ENCODE measurements at regions not wholly inside any gene's neighbourhood (a gene's known extent, or its start where the extent isn't known, plus 50 kb on each side); places are given as distances from the start of the nearest gene placed in this dataset.
"Not testable (repeated sequence)": the region's sequence is repeated elsewhere in the genome, so short reads cannot be mapped to it uniquely, and the experiment has no call there.

GRCh38 chr7:17407229-17407628, 108.8 kb downstream of the AHR start:
- POLR2A ChIA-PET: no interaction called here
- no peak for TF ChIP-seq FOXM1 (IDR thresholded peaks at IDR 0.05; ENCODE audit: borderline replicate concordance)
- TF ChIP-seq L3MBTL2 (conservative IDR thresholded peaks at IDR 0.05): no peak
- no peak for TF ChIP-seq ELF4 (IDR thresholded peaks at IDR 0.05)
- TF ChIP-seq FOXK2 (IDR thresholded peaks at IDR 0.05): no peak
- no peak for TF ChIP-seq TARDBP (IDR thresholded peaks at IDR 0.05)
- no peak for TF ChIP-seq FOXA1 (IDR thresholded peaks at IDR 0.05)
- no peak for TF ChIP-seq ZNF384 (IDR thresholded peaks at IDR 0.05)
- no peak for TF ChIP-seq ARNT (IDR thresholded peaks at IDR 0.05)
- no peak for TF ChIP-seq SUZ12 (IDR thresholded peaks at IDR 0.05)
- no peak for TF ChIP-seq LEF1 (IDR thresholded peaks at IDR 0.05; ENCODE audit: borderline replicate concordance)
- TF ChIP-seq SP1 (IDR thresholded peaks at IDR 0.05): no peak
- TF ChIP-seq HDGF (IDR thresholded peaks at IDR 0.05; ENCODE audit: borderline replicate concordance): no peak
- TF ChIP-seq, protein P1, sequence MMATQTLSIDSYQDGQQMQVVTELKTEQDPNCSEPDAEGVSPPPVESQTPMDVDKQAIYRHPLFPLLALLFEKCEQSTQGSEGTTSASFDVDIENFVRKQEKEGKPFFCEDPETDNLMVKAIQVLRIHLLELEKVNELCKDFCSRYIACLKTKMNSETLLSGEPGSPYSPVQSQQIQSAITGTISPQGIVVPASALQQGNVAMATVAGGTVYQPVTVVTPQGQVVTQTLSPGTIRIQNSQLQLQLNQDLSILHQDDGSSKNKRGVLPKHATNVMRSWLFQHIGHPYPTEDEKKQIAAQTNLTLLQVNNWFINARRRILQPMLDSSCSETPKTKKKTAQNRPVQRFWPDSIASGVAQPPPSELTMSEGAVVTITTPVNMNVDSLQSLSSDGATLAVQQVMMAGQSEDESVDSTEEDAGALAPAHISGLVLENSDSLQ (IDR thresholded peaks at IDR 0.05): no peak
- TF ChIP-seq BHLHE40 (IDR thresholded peaks at IDR 0.05; ENCODE audit: borderline replicate concordance): no peak
- TF ChIP-seq NFRKB (IDR thresholded peaks at IDR 0.05): no peak
- TF ChIP-seq CTBP1 (IDR thresholded peaks at IDR 0.05; ENCODE audit: borderline replicate concordance): no peak

GRCh38 chr7:17408245-17408903, 109.9 kb downstream of the AHR start:
- DNase-seq (ENCODE audit: extremely low spot score): no peak
- POLR2A ChIA-PET: no interaction called here
- CTCF ChIA-PET: no interaction called here
- no peak for TF ChIP-seq LEF1 (IDR thresholded peaks at IDR 0.05; ENCODE audit: borderline replicate concordance)

More at GRCh38 chr7:17407229-17407628, 108.8 kb downstream of the AHR start:
- CTCF ChIA-PET: no interaction called here
- DNase-seq (ENCODE audit: extremely low spot score): no peak

GRCh38 chr7:17408904-17409290, 110.4 kb downstream of the AHR start:
- DNase-seq (ENCODE audit: extremely low spot score): no peak
- TF ChIP-seq FOXK2 (IDR thresholded peaks at IDR 0.05) (no peak), ZNF384 (IDR thresholded peaks at IDR 0.05) (no peak)
- CTCF ChIA-PET: no interaction called here

DNA sequence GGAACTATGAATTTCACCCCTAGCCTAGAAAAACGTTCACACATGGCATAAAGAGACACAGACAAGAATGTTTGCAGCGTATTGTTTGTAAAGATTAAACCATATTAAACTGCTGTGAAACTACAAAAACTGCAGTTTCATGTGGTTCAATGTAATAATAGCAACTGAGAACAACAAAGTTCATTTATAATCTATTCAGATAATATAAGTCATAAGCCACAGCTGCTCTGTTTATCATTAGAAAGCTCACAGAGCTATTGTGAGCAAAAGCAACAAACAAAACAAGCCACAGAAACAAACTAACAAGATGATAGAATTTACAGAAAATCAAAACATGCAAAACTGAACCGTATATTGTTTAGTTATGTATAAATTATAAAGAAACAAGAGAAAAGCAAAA, 113.5 kb downstream of the AHR start:
- POLR2A ChIA-PET: no interaction called here
- TF ChIP-seq CTBP1 (IDR thresholded peaks at IDR 0.05; ENCODE audit: borderline replicate concordance): no peak
- no peak for TF ChIP-seq LEF1 (IDR thresholded peaks at IDR 0.05; ENCODE audit: borderline replicate concordance)
- CTCF ChIA-PET: no interaction called here
- no peak for DNase-seq (ENCODE audit: extremely low spot score)

More at GRCh38 chr7:17408904-17409290, 110.4 kb downstream of the AHR start:
- POLR2A ChIA-PET: no interaction called here

DNA sequence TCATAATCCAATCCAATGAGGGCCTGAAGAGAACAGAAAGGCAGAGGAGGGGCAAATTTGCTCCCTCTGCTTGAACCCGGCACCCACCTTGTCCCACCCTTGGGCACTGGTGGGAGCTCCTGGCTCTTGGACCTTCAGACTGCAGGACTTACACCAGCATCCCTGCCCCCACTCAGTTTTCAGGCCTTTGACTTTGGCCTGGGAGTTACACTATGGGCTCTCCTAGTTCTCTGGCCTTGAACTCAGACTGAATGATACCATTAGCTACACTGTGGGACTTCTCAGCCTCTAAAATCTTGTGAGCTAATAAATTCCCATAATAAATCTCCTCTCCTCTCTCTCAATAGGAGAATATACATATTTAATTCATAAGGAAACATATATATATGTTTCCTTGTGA, 114.4 kb downstream of the AHR start:
- TF ChIP-seq ELF4 (IDR thresholded peaks at IDR 0.05) (no peak), FOXA1 (IDR thresholded peaks at IDR 0.05) (no peak), FOXK2 (IDR thresholded peaks at IDR 0.05) (no peak)
- TF ChIP-seq, protein P1 (IDR thresholded peaks at IDR 0.05): no peak
- ChIA-PET POLR2A (no interaction called here), CTCF (no interaction called here)
- no peak for DNase-seq (ENCODE audit: extremely low spot score)

DNA sequence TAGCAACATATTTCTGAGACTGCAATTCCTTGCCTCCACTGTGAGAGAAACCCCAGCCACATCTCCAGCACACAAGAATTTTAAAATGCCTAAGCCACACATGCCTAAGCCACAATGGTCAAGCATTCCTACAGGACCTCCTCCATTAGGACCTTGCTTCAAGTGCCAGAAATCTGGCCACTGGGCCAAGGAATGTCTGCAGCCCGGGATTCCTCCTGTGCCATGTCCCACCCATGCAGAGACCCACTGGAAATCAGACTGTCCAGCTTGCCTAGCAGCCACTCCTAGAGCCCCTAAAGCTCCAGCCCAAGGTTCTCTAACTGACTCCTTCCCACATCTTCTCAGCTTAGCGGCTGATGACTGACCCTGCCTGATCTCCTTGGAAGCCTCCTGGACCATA, 117.5 kb downstream of the AHR start:
- no peak for DNase-seq (ENCODE audit: extremely low spot score)
- ChIA-PET CTCF (interaction anchor here (0.6 kb wide), 1 partner anchor 534 kb away, joined by 6 read pairs; no protein-coding TSS in a partner anchor), POLR2A (no interaction called here)
- TF ChIP-seq FOXA1 (IDR thresholded peaks at IDR 0.05) (no peak), NFRKB (IDR thresholded peaks at IDR 0.05) (no peak), HDGF (IDR thresholded peaks at IDR 0.05; ENCODE audit: borderline replicate concordance) (no peak), FOXM1 (IDR thresholded peaks at IDR 0.05; ENCODE audit: borderline replicate concordance) (no peak), ELF4 (IDR thresholded peaks at IDR 0.05) (no peak), SP1 (IDR thresholded peaks at IDR 0.05) (no peak), LEF1 (IDR thresholded peaks at IDR 0.05; ENCODE audit: borderline replicate concordance) (no peak), ARNT (IDR thresholded peaks at IDR 0.05) (no peak), SUZ12 (IDR thresholded peaks at IDR 0.05) (no peak), CTBP1 (IDR thresholded peaks at IDR 0.05; ENCODE audit: borderline replicate concordance) (no peak), BHLHE40 (IDR thresholded peaks at IDR 0.05; ENCODE audit: borderline replicate concordance) (no peak), ZNF384 (IDR thresholded peaks at IDR 0.05) (no peak), TARDBP (IDR thresholded peaks at IDR 0.05) (no peak), L3MBTL2 (conservative IDR thresholded peaks at IDR 0.05) (no peak), FOXK2 (IDR thresholded peaks at IDR 0.05) (no peak)
- TF ChIP-seq, protein P1 (IDR thresholded peaks at IDR 0.05): no peak

- CTCF ChIA-PET; POLR2A ChIA-PET; DNase-seq (ENCODE audit: extremely low spot score): not testable (repeated sequence)
Observed at GRCh38 chr7:17420308-17421015, 122.0 kb downstream of the AHR start.
